Epidermal melanocyte (primary cell): ENCODE measurements at regions not wholly inside any gene's neighbourhood (a gene's known extent, or its start where the extent isn't known, plus 50 kb on each side); places are given as distances from the start of the nearest gene placed in this dataset.

Source experiments
- DNase-seq: peaks from one replicate; pipeline ENCODE4 v3.0.0; 2011; ENCODE audit warnings: low spot score; ENCODE audit not compliant: insufficient read length

GRCh38 chr2:104040771-104041170 lies 813.1 kb upstream of the POU3F3 start:
- no peak for DNase-seq

GRCh38 chr2:104041351-104041750 lies 812.6 kb upstream of the POU3F3 start:
- DNase-seq: no peak

- DNase-seq: no peak
These were observed 810.1 kb upstream of the POU3F3 start for GRCh38 chr2:104043864-104044263.

- DNase-seq: no peak
These were observed 808.8 kb upstream of the POU3F3 start for GRCh38 chr2:104045071-104045470.

GRCh38 chr2:104046466-104046865 lies 807.4 kb upstream of the POU3F3 start:
- no peak for DNase-seq

- no peak for DNase-seq
These were observed 806.4 kb upstream of the POU3F3 start for GRCh38 chr2:104047516-104047915.

- DNase-seq: no peak
These were observed 804.5 kb upstream of the POU3F3 start for GRCh38 chr2:104049438-104049837.

GRCh38 chr2:104049981-104050380 lies 803.9 kb upstream of the POU3F3 start:
- DNase-seq: no peak

GRCh38 chr2:104050656-104051242 lies 803.2 kb upstream of the POU3F3 start:
- DNase-seq: no peak

GRCh38 chr2:104051766-104052165 lies 802.1 kb upstream of the POU3F3 start:
- no peak for DNase-seq

- no peak for DNase-seq
These were observed 801.6 kb upstream of the POU3F3 start for GRCh38 chr2:104052356-104052755.

GRCh38 chr2:104056451-104056850 lies 797.5 kb upstream of the POU3F3 start:
- no peak for DNase-seq

GRCh38 chr2:104068665-104069064 lies 785.2 kb upstream of the POU3F3 start:
- no peak for DNase-seq

- DNase-seq: no peak
These were observed 776.3 kb upstream of the POU3F3 start for GRCh38 chr2:104077573-104077972.

- no peak for DNase-seq
These were observed 775.3 kb upstream of the POU3F3 start for GRCh38 chr2:104078431-104079157.

GRCh38 chr2:104088745-104089144 lies 765.2 kb upstream of the POU3F3 start:
- DNase-seq: no peak

- no peak for DNase-seq
These were observed 763.5 kb upstream of the POU3F3 start for GRCh38 chr2:104090407-104090806.

- no peak for DNase-seq
These were observed 762.0 kb upstream of the POU3F3 start for GRCh38 chr2:104091894-104092293.

- DNase-seq: no peak
These were observed 761.0 kb upstream of the POU3F3 start for GRCh38 chr2:104092886-104093285.

GRCh38 chr2:104102615-104103014 lies 751.3 kb upstream of the POU3F3 start:
- DNase-seq: no peak

GRCh38 chr2:104109356-104109755 lies 744.6 kb upstream of the POU3F3 start:
- no peak for DNase-seq

GRCh38 chr2:104118889-104119288 lies 735.0 kb upstream of the POU3F3 start:
- DNase-seq: no peak

GRCh38 chr2:104120171-104120570 lies 733.7 kb upstream of the POU3F3 start:
- DNase-seq: no peak
